ENCODE measurements at regions not wholly inside any gene's neighbourhood (a gene's known extent, or its start where the extent isn't known, plus 50 kb on each side); places are given as distances from the start of the nearest gene placed in this dataset.
"Not testable (repeated sequence)": the region's sequence is repeated elsewhere in the genome, so short reads cannot be mapped to it uniquely, and the experiment has no call there.

DNA sequence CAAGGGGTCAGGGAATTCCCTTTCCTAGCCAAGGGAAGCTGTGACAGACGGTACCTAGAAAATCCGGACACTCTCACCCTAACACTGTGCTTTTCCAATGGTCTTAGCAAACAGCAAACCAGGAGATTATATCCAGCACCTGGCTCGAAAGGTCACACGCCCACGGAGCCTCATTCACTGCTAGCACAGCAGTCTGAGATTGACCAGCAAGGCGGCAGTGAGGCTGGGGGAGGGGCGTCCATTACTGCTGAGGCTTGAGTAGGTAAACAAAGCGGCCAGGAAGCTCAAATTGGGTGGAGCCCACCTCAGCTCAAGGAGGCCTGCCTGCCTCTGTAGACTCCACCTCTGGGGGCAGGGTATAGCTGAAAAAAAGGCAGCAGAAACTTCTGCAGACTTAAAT is 447.3 kb downstream of the RSL24D1 start:
- not testable (repeated sequence) for DNase-seq (ENCODE audit: low read depth in 2 of 2)

DNA sequence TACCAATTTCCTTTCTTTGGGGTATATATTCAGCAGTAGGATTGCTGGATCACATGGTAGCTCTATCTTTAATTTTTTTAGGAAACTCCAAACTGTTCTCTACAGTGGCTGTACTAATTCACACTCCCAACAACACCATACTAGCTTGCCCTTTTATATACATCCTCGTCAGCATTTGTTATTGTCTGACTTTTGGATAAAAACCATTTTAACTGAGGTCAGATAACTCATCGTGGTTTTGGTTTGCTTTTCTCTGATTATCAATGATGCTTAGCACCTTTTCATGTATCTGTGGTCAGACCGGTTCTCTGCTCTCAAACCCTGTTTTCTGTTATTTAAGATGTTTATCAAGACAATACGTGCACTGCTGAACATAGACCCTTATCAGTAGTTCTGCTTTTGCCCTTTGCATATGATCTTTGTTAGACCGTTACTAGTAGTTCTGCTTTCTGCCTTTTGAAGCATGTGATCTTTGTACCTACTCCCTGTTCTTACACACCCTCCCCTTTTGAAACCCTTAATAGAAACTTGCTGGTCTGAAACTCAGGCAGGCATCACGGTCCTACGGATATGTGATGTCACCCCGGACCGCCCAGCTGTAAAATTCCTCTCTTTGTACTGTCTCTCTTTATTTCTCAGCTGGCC is 474.3 kb downstream of the RSL24D1 start:
- DNase-seq (ENCODE audit: low read depth in 2 of 2): no peak

DNA sequence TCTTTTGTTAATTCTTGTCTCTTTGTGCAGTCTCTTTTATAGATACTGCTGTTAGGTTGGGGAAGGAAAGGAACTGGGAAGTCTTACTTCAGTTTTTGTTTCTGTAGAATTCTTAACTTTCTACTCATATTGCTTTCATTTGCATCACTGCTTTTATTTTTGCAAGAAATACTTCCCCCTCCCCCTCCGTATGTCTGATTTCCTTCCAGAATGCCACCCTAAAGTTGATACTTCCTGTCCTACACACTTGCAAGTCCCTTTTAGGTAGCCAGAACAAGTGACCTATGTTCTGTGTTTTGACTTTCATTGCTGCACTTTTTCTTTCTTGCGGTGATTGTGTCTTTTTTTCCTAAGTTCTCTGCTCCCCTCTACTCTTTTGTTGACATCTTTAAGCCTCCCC is 477.4 kb downstream of the RSL24D1 start:
- no peak for DNase-seq (ENCODE audit: low read depth in 2 of 2)

DNA sequence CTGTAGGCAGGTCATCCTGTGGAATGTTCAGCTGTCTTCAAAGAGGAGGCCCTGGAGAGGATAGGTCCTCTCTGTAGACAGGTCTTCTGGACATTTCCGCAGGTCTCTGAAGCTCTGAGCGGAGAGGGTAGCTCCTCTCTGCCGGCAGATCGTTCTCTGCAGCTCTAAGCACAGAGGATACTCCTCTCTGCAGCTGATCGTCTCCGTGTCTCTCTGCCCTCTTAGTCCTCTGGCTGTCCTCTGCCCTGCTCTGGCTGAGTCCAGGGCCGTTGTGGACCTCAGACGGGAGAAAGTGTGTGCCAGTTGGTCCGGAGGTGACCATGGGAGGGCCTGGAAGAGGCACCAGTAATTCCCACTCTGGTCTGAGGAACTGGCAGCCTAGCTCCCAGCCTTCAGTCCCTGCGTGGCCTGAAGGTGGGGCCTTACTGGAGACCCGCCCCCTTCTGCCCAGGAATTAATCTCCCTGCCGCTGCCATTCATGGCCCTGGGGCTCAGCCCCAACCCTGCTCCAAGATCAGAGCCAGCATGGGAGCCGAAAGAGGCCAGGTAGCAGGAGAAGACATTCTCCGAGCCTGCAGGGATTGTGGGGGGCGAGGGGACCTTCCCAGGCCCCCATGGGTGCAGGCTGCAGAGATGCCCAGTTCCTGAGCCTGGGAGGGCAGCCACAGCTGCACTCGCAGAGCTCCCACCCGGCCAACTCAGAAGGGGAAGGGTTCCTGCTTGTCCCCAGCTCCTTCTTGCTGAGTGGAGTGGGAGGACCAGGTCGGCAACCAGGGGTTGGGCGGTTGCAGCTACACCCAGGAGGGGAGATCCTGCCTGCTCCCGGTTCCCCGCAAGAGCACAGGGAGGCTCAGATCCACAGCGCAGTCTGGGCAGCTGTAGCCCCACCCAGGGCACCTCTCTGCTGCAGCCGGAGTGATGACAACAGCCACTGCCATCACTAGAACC is 488.7 kb downstream of the RSL24D1 start:
- DNase-seq (ENCODE audit: low read depth in 2 of 2): no peak

DNA sequence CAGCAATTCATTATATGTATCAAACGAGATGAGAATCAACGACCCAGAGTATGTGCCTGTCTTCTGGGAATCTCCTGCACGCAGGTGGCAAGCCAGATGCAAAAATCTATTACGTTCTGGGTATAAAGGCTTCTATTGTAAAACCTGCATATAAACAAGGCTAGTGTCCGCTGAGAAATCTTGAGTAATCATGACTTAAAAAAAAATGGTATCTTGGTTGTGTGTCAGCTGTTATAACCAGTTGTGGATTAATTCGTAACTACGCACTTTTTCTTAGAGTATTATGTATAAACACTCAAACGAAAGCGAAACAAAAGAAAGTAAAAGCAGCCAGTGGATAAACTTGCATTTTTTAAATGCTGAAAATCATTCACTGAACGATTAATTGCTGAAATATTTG is 509.1 kb downstream of the RSL24D1 start:
- no peak for DNase-seq (ENCODE audit: low read depth in 2 of 2)
